ENCODE measurements at regions not wholly inside any gene's neighbourhood (a gene's known extent, or its start where the extent isn't known, plus 50 kb on each side); places are given as distances from the start of the nearest gene placed in this dataset.
"Not testable (repeated sequence)": the region's sequence is repeated elsewhere in the genome, so short reads cannot be mapped to it uniquely, and the experiment has no call there.

- not testable (repeated sequence) for DNase-seq
These were observed 454.2 kb downstream of the TP53TG3F start for GRCh38 chr16:33913601-33914000.

- DNase-seq = peak; percentile 1
These were observed 461.5 kb downstream of the TP53TG3F start for GRCh38 chr16:33920761-33921545.

DNA sequence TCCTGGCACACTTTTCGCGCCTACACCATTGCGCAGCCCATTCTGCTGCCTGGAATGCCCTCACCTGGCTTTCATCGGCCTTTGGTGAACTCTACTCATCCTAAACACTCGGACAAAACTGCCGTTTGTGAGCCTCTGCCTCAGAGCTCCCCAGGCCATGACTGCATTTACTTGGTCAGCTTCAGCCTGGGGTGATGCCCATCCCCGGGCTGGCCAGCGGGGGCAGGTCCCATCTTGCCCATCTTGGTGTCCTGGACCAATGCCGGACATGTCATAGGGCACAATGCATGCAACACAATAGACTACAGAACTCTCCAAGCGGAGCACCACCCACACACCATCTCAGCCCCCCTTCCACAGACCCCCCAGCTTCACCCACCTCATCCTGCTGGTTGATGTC, 463.5 kb downstream of the TP53TG3F start:
- not testable (repeated sequence) for DNase-seq

DNA sequence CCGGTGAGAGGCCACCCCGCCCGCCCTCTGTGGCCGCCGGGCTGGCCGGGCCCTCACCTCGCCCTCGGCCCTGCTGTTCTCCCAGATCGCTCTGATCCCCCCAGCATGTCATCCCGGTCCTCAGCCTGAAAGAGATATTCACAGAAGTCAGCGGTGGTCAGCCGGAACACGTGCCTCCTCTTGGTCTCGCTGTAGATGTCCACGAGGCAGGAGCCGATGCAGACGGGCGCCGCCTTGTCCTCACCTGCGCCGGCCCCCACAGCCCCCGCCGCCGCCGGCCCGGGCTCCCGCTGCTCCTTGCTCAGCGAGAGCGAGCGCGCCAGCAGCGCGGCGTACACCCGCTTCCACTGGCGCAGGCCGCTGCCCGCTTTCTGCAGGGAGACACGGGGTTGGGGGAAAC, 468.6 kb downstream of the TP53TG3F start:
- DNase-seq = not testable (repeated sequence)

DNA sequence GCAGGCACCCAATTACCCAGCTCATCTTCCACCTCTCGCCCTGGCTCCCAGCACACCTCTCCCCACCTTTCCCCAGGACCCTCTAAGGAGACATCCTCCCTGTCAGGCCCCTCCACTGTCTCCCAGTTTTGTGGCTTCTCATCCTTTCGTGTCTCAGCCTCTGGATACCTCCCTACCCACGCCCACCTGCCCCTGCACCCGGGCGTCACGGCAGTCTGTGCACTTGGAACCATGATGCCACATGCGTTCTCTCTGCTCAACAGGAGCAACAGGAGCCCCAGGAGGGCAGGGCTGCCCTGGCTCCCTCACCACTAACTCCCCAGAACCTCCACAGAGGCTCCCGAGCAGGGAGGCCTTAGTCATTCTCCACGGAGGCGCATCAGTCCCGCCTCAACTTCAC, 472.8 kb downstream of the TP53TG3F start:
- not testable (repeated sequence) for DNase-seq

- not testable (repeated sequence) for DNase-seq
These were observed 473.6 kb downstream of the TP53TG3F start for GRCh38 chr16:33933039-33933438.

DNA sequence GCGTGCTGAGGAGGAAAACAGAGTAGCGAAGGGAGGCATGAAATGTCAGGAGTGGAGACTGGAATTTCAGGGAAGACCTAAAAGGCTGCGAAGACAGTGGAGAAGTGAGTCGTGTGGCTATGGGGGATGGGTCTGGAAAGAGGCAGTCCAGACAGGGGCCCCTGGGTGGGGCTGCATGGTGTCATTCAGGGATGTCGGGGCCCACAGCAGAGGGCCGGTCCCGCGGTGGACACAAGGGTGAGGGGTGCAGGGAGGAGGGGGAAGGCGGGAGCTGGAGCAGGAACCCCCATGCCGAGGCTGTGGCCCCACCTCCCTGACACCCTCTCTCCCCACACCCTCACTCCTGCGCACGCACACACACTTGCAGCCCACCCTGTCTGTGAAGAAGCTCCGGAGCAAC, 476.4 kb downstream of the TP53TG3F start:
- DNase-seq = not testable (repeated sequence)

GRCh38 chr16:33938097-33938496, 478.7 kb downstream of the TP53TG3F start:
- DNase-seq = not testable (repeated sequence)

DNA sequence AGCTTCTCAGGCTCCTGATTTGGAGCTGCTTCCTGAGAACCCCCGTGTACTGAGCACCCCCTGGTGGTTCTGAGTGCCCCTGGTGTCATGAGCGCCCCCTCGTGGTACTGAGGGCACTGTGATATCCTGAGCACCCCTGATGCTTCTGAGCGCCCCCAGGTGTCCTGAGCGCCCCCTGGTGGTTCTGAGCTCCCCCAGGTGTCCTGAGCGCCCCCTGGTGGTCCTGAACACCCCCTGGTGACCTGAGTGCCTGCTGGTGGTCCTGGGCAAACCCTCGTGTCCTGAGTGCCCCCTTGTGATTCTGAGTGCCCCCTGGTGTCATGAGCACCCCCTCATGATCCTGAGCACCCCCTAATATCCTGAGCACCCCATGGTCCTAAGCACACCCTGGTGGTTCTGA, 502.1 kb downstream of the TP53TG3F start:
- not testable (repeated sequence) for DNase-seq

- DNase-seq = not testable (repeated sequence)
These were observed 506.1 kb downstream of the TP53TG3F start for GRCh38 chr16:33965534-33965933.

DNA sequence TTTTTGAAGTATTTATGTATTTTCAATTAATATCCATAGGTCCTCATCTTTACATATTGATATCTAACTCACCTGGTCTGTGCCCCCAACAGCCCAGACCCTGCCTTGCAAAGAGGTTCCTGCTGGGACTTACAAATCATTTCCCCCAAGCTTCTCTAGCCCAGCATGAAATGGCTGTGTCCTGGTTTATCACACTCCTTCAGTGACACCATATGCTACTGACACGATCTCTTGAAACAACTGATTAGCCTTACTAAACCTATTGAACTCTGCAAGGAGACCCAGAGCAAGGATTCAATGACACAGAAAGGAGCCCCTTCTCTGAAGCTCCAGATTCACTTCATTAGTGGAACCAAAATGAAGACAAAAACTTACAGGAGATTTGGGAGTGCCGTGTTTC, 507.4 kb downstream of the TP53TG3F start:
- not testable (repeated sequence) for DNase-seq

- DNase-seq = not testable (repeated sequence)
These were observed 515.1 kb downstream of the TP53TG3F start for GRCh38 chr16:33974557-33974956.

DNA sequence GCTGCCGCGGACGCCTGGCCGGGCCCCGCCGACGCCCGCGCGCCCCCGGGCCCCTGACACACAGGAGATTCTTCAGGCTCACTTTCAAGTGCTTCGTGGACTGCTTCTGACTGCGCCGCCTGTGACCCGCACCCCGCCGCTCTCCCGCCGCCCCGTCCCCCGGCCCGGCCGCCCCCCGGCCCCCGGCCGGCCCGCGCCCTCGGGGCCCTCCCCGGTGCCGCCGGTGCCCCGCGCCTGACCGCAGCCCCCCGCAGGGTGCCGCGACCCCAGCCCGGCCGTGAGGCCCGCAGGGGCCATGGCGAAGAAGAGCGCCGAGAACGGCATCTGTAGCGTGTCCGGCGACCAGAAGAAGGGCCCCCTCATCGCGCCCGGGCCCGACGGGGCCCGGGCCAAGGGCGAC, 516.3 kb downstream of the TP53TG3F start:
- not testable (repeated sequence) for DNase-seq

- not testable (repeated sequence) for DNase-seq
These were observed 517.1 kb downstream of the TP53TG3F start for GRCh38 chr16:33976521-33976920.

GRCh38 chr16:33978784-33979183, 519.4 kb downstream of the TP53TG3F start:
- not testable (repeated sequence) for DNase-seq

DNA sequence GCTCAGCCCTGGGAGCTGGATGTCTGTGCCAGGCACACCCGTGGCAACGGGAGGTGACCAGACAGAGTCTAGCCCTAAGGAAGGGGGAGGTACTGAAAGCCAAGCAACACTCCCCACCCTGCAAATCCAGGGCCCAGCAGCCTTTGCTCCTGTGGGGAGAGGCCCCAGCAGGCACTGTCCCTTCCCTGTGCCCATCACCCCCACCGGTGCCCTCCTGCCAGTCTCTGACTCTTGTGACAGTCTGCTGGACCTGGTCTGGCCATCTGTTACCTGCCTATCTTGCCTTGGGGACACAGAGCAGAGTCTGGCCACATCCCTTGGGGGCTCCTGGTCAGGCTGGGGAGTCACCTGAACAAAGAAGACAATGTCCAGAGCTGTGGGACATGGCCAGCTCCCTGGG, 520.2 kb downstream of the TP53TG3F start:
- DNase-seq = not testable (repeated sequence)

DNA sequence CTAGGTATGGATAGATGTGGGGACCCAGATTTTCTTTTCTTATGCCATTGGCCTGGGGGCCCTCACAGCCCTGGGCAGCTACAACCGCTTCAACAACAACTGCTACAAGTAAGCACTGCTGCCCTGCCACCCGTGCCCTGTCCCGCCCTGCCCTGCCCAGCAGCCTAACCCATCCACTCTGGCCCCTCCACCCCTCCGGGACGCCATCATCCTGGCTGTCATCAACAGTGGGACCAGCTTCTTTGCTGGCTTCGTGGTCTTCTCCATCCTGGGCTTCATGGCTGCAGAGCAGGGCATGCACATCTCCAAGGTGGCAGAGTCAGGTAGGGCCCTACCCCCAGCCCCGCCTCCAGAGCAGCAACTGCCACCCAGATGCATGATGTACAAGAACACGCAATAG, 521.3 kb downstream of the TP53TG3F start:
- not testable (repeated sequence) for DNase-seq

DNA sequence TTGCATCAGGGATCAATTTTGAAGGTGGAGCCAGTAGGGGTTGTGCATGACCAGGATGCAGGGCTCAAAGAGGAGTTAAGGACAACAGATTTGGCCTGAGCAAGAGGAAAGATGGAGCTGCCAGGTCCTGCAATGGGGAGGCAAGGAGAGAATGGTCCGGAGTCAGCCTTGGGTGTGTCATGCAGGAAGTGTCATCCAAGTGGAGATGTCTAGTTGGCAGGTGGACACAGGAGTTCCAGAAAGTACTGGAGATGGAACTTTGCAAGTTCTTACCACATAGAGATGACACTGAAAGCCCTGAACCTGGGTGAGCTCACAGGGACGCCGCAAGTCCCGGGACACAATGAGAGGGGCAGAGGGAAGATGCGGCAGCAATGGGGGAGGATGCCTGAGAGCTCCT, 525.0 kb downstream of the TP53TG3F start:
- not testable (repeated sequence) for DNase-seq

GRCh38 chr16:33986521-33986920, 527.1 kb downstream of the TP53TG3F start:
- DNase-seq = not testable (repeated sequence)

DNA sequence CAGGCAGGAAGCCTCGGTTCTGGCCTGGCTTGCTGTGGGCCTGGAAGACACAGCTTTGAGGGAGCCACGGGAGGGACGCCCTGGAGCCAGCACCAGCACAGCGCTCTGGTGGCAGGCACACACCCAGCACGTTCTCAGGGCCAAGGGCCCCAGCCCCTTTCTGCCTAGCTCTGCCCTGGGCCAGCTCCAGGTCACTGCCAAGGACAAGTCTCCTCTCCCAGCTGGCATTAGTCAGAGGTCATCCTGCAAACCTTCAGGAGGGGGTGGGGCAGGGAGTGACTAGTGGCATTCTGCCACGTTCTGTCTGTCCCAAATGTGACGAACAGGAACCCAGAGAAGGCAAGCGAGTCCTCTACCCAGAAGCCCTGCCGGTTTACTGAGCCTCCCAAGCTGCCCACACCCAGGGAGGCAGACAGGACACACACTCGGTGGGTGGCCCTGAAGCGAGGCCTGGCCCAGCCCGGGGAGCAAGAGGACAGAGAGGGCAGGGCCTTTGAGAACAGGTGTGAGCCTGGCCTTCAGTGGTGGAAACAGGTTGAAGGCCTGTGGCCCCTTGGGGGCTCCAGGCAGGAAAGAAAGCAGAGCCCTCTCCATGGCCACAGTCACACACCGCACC, 528.0 kb downstream of the TP53TG3F start:
- not testable (repeated sequence) for DNase-seq

- not testable (repeated sequence) for DNase-seq
These were observed 528.6 kb downstream of the TP53TG3F start for GRCh38 chr16:33988012-33988411.

- not testable (repeated sequence) for DNase-seq
These were observed 531.1 kb downstream of the TP53TG3F start for GRCh38 chr16:33990488-33990887.

- not testable (repeated sequence) for DNase-seq
These were observed 533.2 kb downstream of the TP53TG3F start for GRCh38 chr16:33992513-33993177.

DNA sequence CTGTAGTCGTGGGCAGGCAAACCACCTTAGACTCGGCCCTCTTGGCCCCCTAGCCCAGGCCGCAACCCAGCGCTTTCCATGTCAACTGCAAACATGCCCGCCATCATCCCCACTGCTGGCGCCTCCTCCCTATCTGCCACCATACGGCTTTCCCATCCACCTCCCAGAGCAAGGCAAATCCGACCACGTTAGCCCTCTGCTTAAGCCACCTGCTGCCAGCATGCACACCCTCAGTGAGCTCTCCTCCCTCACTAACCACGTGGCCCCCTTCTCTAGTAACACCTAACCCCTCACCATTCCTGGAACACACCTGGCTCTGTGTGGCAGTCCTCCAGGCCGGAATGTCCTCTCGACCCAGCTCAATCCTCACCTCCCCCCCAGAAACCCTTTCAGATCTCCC, 534.8 kb downstream of the TP53TG3F start:
- DNase-seq = not testable (repeated sequence)

Measured in activated CD4-positive, alpha-beta T cell treated with anti-CD3 and anti-CD28 coated beads, Interleukin-10, Interleukin-2, amounts not matched to agents 100 ng/mL and 50 ng/mL, durations not matched to agents 16 hours and 8 hours (primary cell).